Nephron progenitor cell (in vitro differentiated cells): ENCODE measurements at regions not wholly inside any gene's neighbourhood (a gene's known extent, or its start where the extent isn't known, plus 50 kb on each side); places are given as distances from the start of the nearest gene placed in this dataset.

Source experiments
- DNase-seq: peaks from one replicate; pipeline ENCODE4 v3.0.0; 2021
- H3K27ac Mint-ChIP-seq: 2 replicates; pipeline ENCODE4 v1.8.0; 2021; ENCODE audit warnings: mild to moderate bottlenecking, moderate library complexity, mixed read lengths
- H3K27me3 Mint-ChIP-seq: 2 replicates; pipeline ENCODE4 v1.8.0; 2021; ENCODE audit warnings: mild to moderate bottlenecking, low read depth, mixed read lengths; ENCODE audit not compliant: poor library complexity
- H3K36me3 Mint-ChIP-seq: 2 replicates; pipeline ENCODE4 v1.8.0; 2021; ENCODE audit warnings: low read depth, mixed read lengths
- H3K4me1 Mint-ChIP-seq: 2 replicates; pipeline ENCODE4 v1.8.0; 2021; ENCODE audit warnings: mixed read lengths
- H3K4me3 Mint-ChIP-seq: 2 replicates; pipeline ENCODE4 v1.8.0; 2021; ENCODE audit warnings: mild to moderate bottlenecking, moderate library complexity, mixed read lengths
- H3K9me3 Mint-ChIP-seq: 2 replicates; pipeline ENCODE4 v1.8.0; 2021; ENCODE audit warnings: mild to moderate bottlenecking, moderate library complexity, mixed read lengths
- CTCF ChIP-seq: fragments of 200-600 bp; sonication (generic); IDR thresholded peaks from 2 replicates; pipeline ENCODE4 v1.5.0; 2021; ENCODE audit warnings: antibody characterized with exemption

GRCh38 chrX:58051346-58051745 is 141.1 kb upstream of the ZXDA start:
- Mint-ChIP-seq H3K27ac (no peak overlapping the region), H3K9me3 (peaks cover 92% of the 10 kb centered on the region), H3K36me3 (no peaks in the 10 kb centered on the region), H3K27me3 (no peaks in the 10 kb centered on the region), H3K4me1 (no peaks in the 10 kb centered on the region), H3K4me3 (no peak overlapping the region)
- no peak for TF ChIP-seq CTCF
- no peak for DNase-seq

DNA sequence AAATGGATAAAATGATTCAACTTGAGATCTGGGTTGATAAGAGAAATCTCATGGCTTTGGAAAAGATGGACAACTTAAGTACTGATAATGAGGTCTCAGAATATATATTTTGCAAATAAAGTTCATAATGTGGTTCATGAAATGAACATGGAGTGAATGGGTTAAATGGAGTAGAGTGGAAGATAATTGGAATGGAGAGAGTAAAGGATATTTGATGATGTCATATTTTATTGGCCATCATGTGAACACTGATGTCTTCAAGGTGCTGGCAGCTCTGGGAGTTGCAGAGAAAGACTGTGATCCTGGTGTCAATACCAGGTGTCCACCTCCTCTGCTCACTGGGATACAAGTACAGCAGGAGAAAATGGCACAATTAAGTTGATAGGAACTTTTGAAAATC is 133.9 kb upstream of the ZXDA start:
- no peaks in the 10 kb centered on the region for H3K27me3 Mint-ChIP-seq
- no peaks in the 10 kb centered on the region for H3K36me3 Mint-ChIP-seq
- H3K4me3 Mint-ChIP-seq: no peak overlapping the region
- DNase-seq: no peak
- peaks cover 84% of the 10 kb centered on the region for H3K9me3 Mint-ChIP-seq
- no peak for TF ChIP-seq CTCF
- H3K4me1 Mint-ChIP-seq: no peaks in the 10 kb centered on the region
- H3K27ac Mint-ChIP-seq: no peak overlapping the region

DNA sequence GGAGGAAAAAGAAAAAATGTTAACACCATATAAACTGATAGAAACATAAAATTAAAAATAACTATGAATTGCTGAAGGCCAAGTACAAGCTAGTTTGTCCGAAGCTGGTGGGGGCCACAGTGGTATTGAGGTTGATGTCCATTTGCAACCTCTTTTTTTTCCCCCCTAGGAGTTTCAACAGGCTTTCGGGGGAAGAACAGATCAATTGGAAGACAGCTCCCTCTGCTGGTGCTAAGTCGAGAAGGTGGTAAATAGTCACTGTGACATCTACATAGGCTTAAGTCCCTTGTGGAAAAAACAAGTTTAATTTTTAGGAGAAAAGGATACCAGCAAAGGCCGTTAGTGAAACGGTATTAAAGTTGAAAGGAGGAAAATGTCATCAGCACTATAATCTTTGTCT is 115.7 kb upstream of the ZXDA start:
- no peaks in the 10 kb centered on the region for H3K36me3 Mint-ChIP-seq
- no peaks in the 10 kb centered on the region for H3K27me3 Mint-ChIP-seq
- no peak overlapping the region for H3K4me3 Mint-ChIP-seq
- H3K9me3 Mint-ChIP-seq: peaks cover 77% of the 10 kb centered on the region
- no peak overlapping the region for H3K27ac Mint-ChIP-seq
- TF ChIP-seq CTCF: no peak
- no peak for DNase-seq
- H3K4me1 Mint-ChIP-seq: no peaks in the 10 kb centered on the region

GRCh38 chrX:57985951-57986350 is 75.7 kb upstream of the ZXDA start:
- H3K27me3 Mint-ChIP-seq: no peaks in the 10 kb centered on the region
- no peaks in the 10 kb centered on the region for H3K4me1 Mint-ChIP-seq
- peaks cover 81% of the 10 kb centered on the region for H3K9me3 Mint-ChIP-seq
- H3K36me3 Mint-ChIP-seq: peaks cover 5% of the 10 kb centered on the region
- TF ChIP-seq CTCF: no peak
- H3K4me3 Mint-ChIP-seq: no peak overlapping the region
- no peak for DNase-seq
- H3K27ac Mint-ChIP-seq: no peak overlapping the region

DNA sequence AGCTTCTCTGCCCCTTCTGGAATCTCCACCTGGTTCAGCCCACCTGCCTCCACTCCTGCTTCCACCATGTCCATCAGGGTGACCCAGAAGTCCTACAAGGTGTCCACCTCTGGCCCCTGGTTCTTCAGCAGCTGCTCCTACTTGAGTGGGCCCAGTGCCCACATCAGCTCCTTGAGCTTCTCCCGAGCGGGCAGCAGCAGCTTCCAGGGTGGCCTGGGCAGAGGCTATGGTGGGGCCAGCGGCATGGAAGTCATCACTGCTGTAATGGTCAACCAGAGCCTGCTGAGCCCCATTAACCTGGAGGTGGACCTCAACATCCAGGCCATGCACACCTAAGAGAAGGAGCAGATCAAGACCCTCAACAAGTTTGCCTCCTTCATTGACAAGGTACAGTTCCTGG is 74.4 kb upstream of the ZXDA start:
- no peak for DNase-seq
- Mint-ChIP-seq H3K27me3 (no peaks in the 10 kb centered on the region), H3K4me1 (no peaks in the 10 kb centered on the region), H3K9me3 (peaks cover 78% of the 10 kb centered on the region), H3K36me3 (peaks cover 5% of the 10 kb centered on the region), H3K27ac (no peak overlapping the region), H3K4me3 (no peak overlapping the region)
- no peak for TF ChIP-seq CTCF

DNA sequence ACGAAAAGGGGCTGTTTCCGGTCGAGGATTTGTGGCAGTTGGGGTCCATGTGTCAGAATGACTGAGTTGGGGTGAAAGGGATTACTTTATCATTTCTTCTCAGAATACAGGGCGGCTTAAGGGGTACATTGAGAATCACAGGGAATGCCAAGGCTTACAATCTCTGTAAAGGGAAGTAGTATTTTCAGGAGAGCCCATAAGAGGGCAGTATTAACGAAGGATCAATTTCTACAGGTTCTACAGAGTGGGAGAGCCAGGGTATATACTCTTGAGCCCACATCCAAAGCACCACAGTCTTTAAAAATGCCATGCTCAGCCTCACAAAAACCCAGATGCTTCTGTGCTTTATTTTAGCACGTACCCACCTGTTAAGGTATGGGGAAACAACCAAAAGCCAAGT is 67.7 kb upstream of the ZXDA start:
- no peak for DNase-seq
- H3K4me1 Mint-ChIP-seq: no peaks in the 10 kb centered on the region
- H3K27me3 Mint-ChIP-seq: peaks cover 4% of the 10 kb centered on the region
- H3K4me3 Mint-ChIP-seq: no peak overlapping the region
- no peak for TF ChIP-seq CTCF
- H3K9me3 Mint-ChIP-seq: peaks cover 67% of the 10 kb centered on the region
- no peaks in the 10 kb centered on the region for H3K36me3 Mint-ChIP-seq
- H3K27ac Mint-ChIP-seq: no peak overlapping the region
